CD8-positive, alpha-beta memory T cell (primary cell): ENCODE measurements at regions not wholly inside any gene's neighbourhood (a gene's known extent, or its start where the extent isn't known, plus 50 kb on each side); places are given as distances from the start of the nearest gene placed in this dataset.

Experiments
- CTCF ChIA-PET: fragments of 350-600 bp; sonication (Branson Sonifier 250); formaldehyde crosslinking; loops from one replicate; lab custom pipeline; 2021; ENCODE audit warnings: antibody characterized with exemption; lab: Charles Lee
- POLR2A ChIA-PET: fragments of 350-600 bp; sonication (Branson Sonifier 250); formaldehyde crosslinking; loops from one replicate; lab custom pipeline; 2021; ENCODE audit warnings: antibody characterized with exemption; lab: Charles Lee
- DNase-seq, 5 donors: peaks; one replicate each; pipeline versions ENCODE4 v3.0.0 to v3.0.0-alpha.2; 2020 to 2022; ENCODE audit warnings: mixed read lengths in 1 of 5
- H3K27ac ChIP-seq: one replicate; pipeline ENCODE4 v1.7.0; 2013; ENCODE audit warnings: low read depth, mild to moderate bottlenecking, low read length, moderate library complexity
- H3K27me3 ChIP-seq: 2 replicates; pipeline ENCODE4 v1.7.0; 2013; ENCODE audit warnings: low read length, mild to moderate bottlenecking; ENCODE audit not compliant: insufficient read depth, poor library complexity, severe bottlenecking
- H3K36me3 ChIP-seq: 2 replicates; pipeline ENCODE4 v1.7.0; 2013; ENCODE audit warnings: mild to moderate bottlenecking, low read length, moderate library complexity; ENCODE audit not compliant: insufficient read depth
- H3K4me1 ChIP-seq: 2 replicates; pipeline ENCODE4 v1.7.0; 2013; ENCODE audit warnings: mild to moderate bottlenecking, low read length, moderate library complexity; ENCODE audit not compliant: insufficient read depth
- H3K4me3 ChIP-seq: 2 replicates; pipeline ENCODE4 v1.7.0; 2013; ENCODE audit warnings: mild to moderate bottlenecking, low read length
- H3K9me3 ChIP-seq: 2 replicates; pipeline ENCODE4 v1.7.0; 2013; ENCODE audit warnings: mild to moderate bottlenecking, low read length
- H3K27ac Mint-ChIP-seq, 8 donors: one replicate each; pipeline ENCODE4 v1.8.0; 2020 to 2021; ENCODE audit warnings: mixed read lengths in 8 of 8, mild to moderate bottlenecking in 6 of 8, inconsistent platforms in 3 of 8, moderate library complexity in 3 of 8
- H3K27me3 Mint-ChIP-seq, 2 donors: one replicate each; pipeline ENCODE4 v1.8.0; 2020 to 2021; ENCODE audit warnings: mixed read lengths in 2 of 2, mild to moderate bottlenecking in 1 of 2, moderate library complexity in 1 of 2
- H3K36me3 Mint-ChIP-seq, 3 donors: one replicate each; pipeline ENCODE4 v1.8.0; 2020 to 2021; ENCODE audit warnings: mixed read lengths in 3 of 3, inconsistent platforms in 1 of 3, mild to moderate bottlenecking in 1 of 3
- H3K4me1 Mint-ChIP-seq, 3 donors: one replicate each; pipeline ENCODE4 v1.8.0; 2020 to 2021; ENCODE audit warnings: mixed read lengths in 3 of 3, inconsistent platforms in 1 of 3, mild to moderate bottlenecking in 1 of 3
- H3K4me3 Mint-ChIP-seq, 7 donors: one replicate each; pipeline ENCODE4 v1.8.0; 2020 to 2021; ENCODE audit warnings: mixed read lengths in 7 of 7, mild to moderate bottlenecking in 6 of 7, moderate library complexity in 4 of 7, inconsistent platforms in 2 of 7
- H3K9me3 Mint-ChIP-seq, 5 donors: one replicate each; pipeline ENCODE4 v1.8.0; 2020 to 2022; ENCODE audit warnings: mixed read lengths in 5 of 5, mild to moderate bottlenecking in 3 of 5, moderate library complexity in 2 of 5, inconsistent platforms in 1 of 5

- Mint-ChIP-seq H3K9me3 (peaks cover 0 to 1% (median 0%) of the 10 kb centered on the region in 5 donors), H3K27me3 (no peaks in the 10 kb centered on the region), H3K27ac (no peak overlapping the region), H3K4me3 (peak overlapping the region in 1 of 7 donors; percentile 25), H3K36me3 (no peaks in the 10 kb centered on the region), H3K4me1 (no peaks in the 10 kb centered on the region)
- Histone ChIP-seq H3K4me1 (no peaks in the 10 kb centered on the region), H3K27ac (no peak overlapping the region), H3K4me3 (no peak overlapping the region), H3K27me3 (no peaks in the 10 kb centered on the region), H3K36me3 (no peaks in the 10 kb centered on the region), H3K9me3 (no peaks in the 10 kb centered on the region)
- ChIA-PET CTCF (no interaction called here), POLR2A (no interaction called here)
- DNase-seq, result no peak
Observed at GRCh38 chr9:30758726-30759446, 1625.6 kb upstream of the ACO1 start.

GRCh38 chr9:30765318-30765717 is 1619.1 kb upstream of the ACO1 start:
- H3K27ac Mint-ChIP-seq, result no peak overlapping the region

GRCh38 chr9:30771163-30771708 is 1613.2 kb upstream of the ACO1 start:
- Mint-ChIP-seq H3K27me3 (no peaks in the 10 kb centered on the region), H3K27ac (no peak overlapping the region), H3K36me3 (no peaks in the 10 kb centered on the region), H3K4me3 (no peak overlapping the region), H3K4me1 (no peaks in the 10 kb centered on the region), H3K9me3 (peaks cover 0 to 3% (median 0%) of the 10 kb centered on the region in 5 donors)
- no peak for DNase-seq
- no peak overlapping the region for H3K27ac ChIP-seq
- ChIA-PET POLR2A (no interaction called here), CTCF (no interaction called here)
- H3K36me3 ChIP-seq, result no peaks in the 10 kb centered on the region
- H3K4me3 ChIP-seq, result no peak overlapping the region
- H3K9me3 ChIP-seq, result no peaks in the 10 kb centered on the region
- no peaks in the 10 kb centered on the region for H3K4me1 ChIP-seq
- no peaks in the 10 kb centered on the region for H3K27me3 ChIP-seq

More at GRCh38 chr9:30765318-30765717, 1619.1 kb upstream of the ACO1 start:
- H3K27ac ChIP-seq, result no peak overlapping the region
- ChIA-PET CTCF (no interaction called here), POLR2A (no interaction called here)
- H3K36me3 ChIP-seq, result no peaks in the 10 kb centered on the region
- no peaks in the 10 kb centered on the region for H3K27me3 ChIP-seq
- no peaks in the 10 kb centered on the region for H3K27me3 Mint-ChIP-seq
- H3K4me3 ChIP-seq, result no peak overlapping the region
- no peaks in the 10 kb centered on the region for H3K4me1 ChIP-seq
- no peak for DNase-seq
- no peaks in the 10 kb centered on the region for H3K4me1 Mint-ChIP-seq
- H3K4me3 Mint-ChIP-seq, result no peak overlapping the region
- H3K36me3 Mint-ChIP-seq, result no peaks in the 10 kb centered on the region
- peaks cover 0 to 3% (median 0%) of the 10 kb centered on the region in 5 donors for H3K9me3 Mint-ChIP-seq
- H3K9me3 ChIP-seq, result no peaks in the 10 kb centered on the region

- CTCF ChIA-PET, result no interaction called here
- H3K4me3 Mint-ChIP-seq, result no peak overlapping the region
- no peak for DNase-seq
- no peaks in the 10 kb centered on the region for H3K9me3 ChIP-seq
- no peaks in the 10 kb centered on the region for H3K4me1 Mint-ChIP-seq
- no peaks in the 10 kb centered on the region for H3K36me3 Mint-ChIP-seq
- H3K27ac Mint-ChIP-seq, result no peak overlapping the region
- H3K27me3 ChIP-seq, result no peaks in the 10 kb centered on the region
- no peaks in the 10 kb centered on the region for H3K4me1 ChIP-seq
- H3K4me3 ChIP-seq, result no peak overlapping the region
- no peak overlapping the region for H3K27ac ChIP-seq
- no peaks in the 10 kb centered on the region for H3K36me3 ChIP-seq
- no peaks in the 10 kb centered on the region for H3K27me3 Mint-ChIP-seq
- H3K9me3 Mint-ChIP-seq, result peaks cover 0 to 3% (median 0%) of the 10 kb centered on the region in 5 donors
- POLR2A ChIA-PET, result no interaction called here
Observed at GRCh38 chr9:30771760-30772159, 1612.7 kb upstream of the ACO1 start.

GRCh38 chr9:30773427-30773826 is 1611.0 kb upstream of the ACO1 start:
- no peaks in the 10 kb centered on the region for H3K36me3 Mint-ChIP-seq
- no peaks in the 10 kb centered on the region for H3K36me3 ChIP-seq
- POLR2A ChIA-PET, result no interaction called here
- H3K9me3 ChIP-seq, result no peaks in the 10 kb centered on the region
- no peaks in the 10 kb centered on the region for H3K27me3 ChIP-seq
- H3K4me1 Mint-ChIP-seq, result no peaks in the 10 kb centered on the region
- H3K4me3 ChIP-seq, result no peak overlapping the region
- no peak overlapping the region for H3K27ac ChIP-seq
- CTCF ChIA-PET, result no interaction called here
- H3K9me3 Mint-ChIP-seq, result peaks cover 0 to 3% (median 0%) of the 10 kb centered on the region in 5 donors
- H3K4me1 ChIP-seq, result no peaks in the 10 kb centered on the region
- H3K27me3 Mint-ChIP-seq, result no peaks in the 10 kb centered on the region
- no peak overlapping the region for H3K27ac Mint-ChIP-seq
- no peak for DNase-seq
- no peak overlapping the region for H3K4me3 Mint-ChIP-seq

GRCh38 chr9:30774326-30774725 is 1610.1 kb upstream of the ACO1 start:
- Mint-ChIP-seq H3K4me1 (no peaks in the 10 kb centered on the region), H3K36me3 (no peaks in the 10 kb centered on the region)
- CTCF ChIA-PET, result no interaction called here

GRCh38 chr9:30775236-30775635 is 1609.2 kb upstream of the ACO1 start:
- peaks cover 0 to 2% (median 0%) of the 10 kb centered on the region in 5 donors for H3K9me3 Mint-ChIP-seq
- H3K4me3 Mint-ChIP-seq, result no peak overlapping the region
- Histone ChIP-seq H3K36me3 (no peaks in the 10 kb centered on the region), H3K27ac (no peak overlapping the region), H3K4me3 (no peak overlapping the region), H3K4me1 (no peaks in the 10 kb centered on the region), H3K9me3 (no peaks in the 10 kb centered on the region), H3K27me3 (no peaks in the 10 kb centered on the region)
- H3K27ac Mint-ChIP-seq, result no peak overlapping the region
- CTCF ChIA-PET, result no interaction called here
- H3K36me3 Mint-ChIP-seq, result no peaks in the 10 kb centered on the region
- H3K4me1 Mint-ChIP-seq, result no peaks in the 10 kb centered on the region
- no peaks in the 10 kb centered on the region for H3K27me3 Mint-ChIP-seq
- POLR2A ChIA-PET, result no interaction called here
- no peak for DNase-seq

More at GRCh38 chr9:30774326-30774725, 1610.1 kb upstream of the ACO1 start:
- no peaks in the 10 kb centered on the region for H3K27me3 ChIP-seq
- H3K4me1 ChIP-seq, result no peaks in the 10 kb centered on the region
- H3K9me3 ChIP-seq, result no peaks in the 10 kb centered on the region
- Mint-ChIP-seq H3K27me3 (no peaks in the 10 kb centered on the region), H3K4me3 (no peak overlapping the region), H3K9me3 (peaks cover 0 to 3% (median 0%) of the 10 kb centered on the region in 5 donors), H3K27ac (no peak overlapping the region)
- no peak for DNase-seq
- no peak overlapping the region for H3K4me3 ChIP-seq
- no peaks in the 10 kb centered on the region for H3K36me3 ChIP-seq
- POLR2A ChIA-PET, result no interaction called here
- no peak overlapping the region for H3K27ac ChIP-seq

- Histone ChIP-seq H3K9me3 (no peaks in the 10 kb centered on the region), H3K4me3 (no peak overlapping the region), H3K27me3 (no peaks in the 10 kb centered on the region), H3K27ac (no peak overlapping the region), H3K36me3 (no peaks in the 10 kb centered on the region), H3K4me1 (no peaks in the 10 kb centered on the region)
- no peak for DNase-seq
- H3K9me3 Mint-ChIP-seq, result no peaks in the 10 kb centered on the region
- H3K27ac Mint-ChIP-seq, result no peak overlapping the region
- H3K36me3 Mint-ChIP-seq, result no peaks in the 10 kb centered on the region
- H3K27me3 Mint-ChIP-seq, result no peaks in the 10 kb centered on the region
- POLR2A ChIA-PET, result no interaction called here
- no peak overlapping the region for H3K4me3 Mint-ChIP-seq
- no peaks in the 10 kb centered on the region for H3K4me1 Mint-ChIP-seq
- CTCF ChIA-PET, result no interaction called here
Observed at GRCh38 chr9:30796764-30797163, 1587.7 kb upstream of the ACO1 start.
